Natural killer cell (primary cell): ENCODE measurements at regions not wholly inside any gene's neighbourhood (a gene's known extent, or its start where the extent isn't known, plus 50 kb on each side); places are given as distances from the start of the nearest gene placed in this dataset.

ENCODE experiments used
- ATAC-seq, 3 donors: fragments of 150-1000 bp in 2 of 3; fragments of 200-7000 bp in 1 of 3; cut with Tn5 transposase; 1 replicate in 1 of 3; 2 replicates in 2 of 3; pipeline ENCODE4 v1.10.0; 2021; ENCODE audit warnings: mild to moderate bottlenecking in 2 of 3, moderate library complexity in 2 of 3
- DNase-seq, 2 donors: peaks; one replicate each; pipeline versions ENCODE4 v3.0.0 to v3.0.0-alpha.2; 2013 to 2021; ENCODE audit warnings: mixed read lengths in 1 of 2
- H3K27ac ChIP-seq: one replicate; pipeline ENCODE4 v1.5.1; 2013; ENCODE audit warnings: mild to moderate bottlenecking, low read length
- H3K27me3 ChIP-seq: one replicate; pipeline ENCODE4 v1.6.1; 2013; ENCODE audit warnings: low read length; ENCODE audit not compliant: control insufficient read depth, insufficient read depth
- H3K36me3 ChIP-seq: one replicate; pipeline ENCODE4 v1.6.1; 2013; ENCODE audit warnings: low read length; ENCODE audit not compliant: control insufficient read depth, insufficient read depth
- H3K4me1 ChIP-seq: one replicate; pipeline ENCODE4 v1.6.1; 2013; ENCODE audit warnings: low read length; ENCODE audit not compliant: control insufficient read depth, insufficient read depth
- H3K4me3 ChIP-seq: one replicate; pipeline ENCODE4 v1.5.1; 2013; ENCODE audit warnings: low read length
- H3K9me3 ChIP-seq: one replicate; pipeline ENCODE4 v1.6.1; 2013; ENCODE audit warnings: low read length; ENCODE audit not compliant: control insufficient read depth, insufficient read depth
- H3K27ac Mint-ChIP-seq, 2 donors: one replicate each; pipeline ENCODE4 v1.8.0; 2022; ENCODE audit warnings: mild to moderate bottlenecking in 2 of 2, mixed read lengths in 2 of 2, moderate library complexity in 1 of 2
- H3K27me3 Mint-ChIP-seq, 2 donors: one replicate each; pipeline ENCODE4 v1.8.0; 2022; ENCODE audit warnings: low read depth in 2 of 2, mixed read lengths in 2 of 2
- H3K36me3 Mint-ChIP-seq: one replicate; pipeline ENCODE4 v1.8.0; 2022; ENCODE audit warnings: mixed read lengths
- H3K4me1 Mint-ChIP-seq, 2 donors: one replicate each; pipeline ENCODE4 v1.8.0; 2022; ENCODE audit warnings: mixed read lengths in 2 of 2
- H3K4me3 Mint-ChIP-seq: one replicate; pipeline ENCODE4 v1.8.0; 2022; ENCODE audit warnings: mild to moderate bottlenecking, moderate library complexity, mixed read lengths
- H3K9me3 Mint-ChIP-seq, 2 donors: one replicate each; pipeline ENCODE4 v1.8.0; 2022; ENCODE audit warnings: mixed read lengths in 2 of 2
- CTCF ChIP-seq: fragments of 200-600 bp; IDR thresholded peaks from one replicate; pipeline ENCODE4 v1.8.0; 2022; ENCODE audit warnings: antibody characterized with exemption
- WGBS: methylation state at CpG from one replicate; pipeline ENCODE4 v1.1.7; 2013; ENCODE audit warnings: missing lambda C conversion rate; ENCODE audit not compliant: insufficient coverage; 5-methylcytosine and 5-hydroxymethylcytosine counted together
- intact Hi-C: fragments of 100-400 bp; cut with micrococcal nuclease; formaldehyde crosslinking; loops from one replicate; pipeline ENCODE4 v1.14.2; 2022

GRCh38 chrX:148333989-148334388 lies 166.4 kb upstream of the AFF2 start:
- no peak overlapping the region for H3K4me3 Mint-ChIP-seq
- no peaks in the 10 kb centered on the region for H3K9me3 Mint-ChIP-seq
- H3K27ac Mint-ChIP-seq = no peak overlapping the region
- H3K9me3 ChIP-seq = no peaks in the 10 kb centered on the region
- H3K36me3 ChIP-seq = no peaks in the 10 kb centered on the region
- no peak overlapping the region for H3K4me3 ChIP-seq
- no peak for TF ChIP-seq CTCF
- no peaks in the 10 kb centered on the region for H3K4me1 ChIP-seq
- peaks cover 0 to 5% of the 10 kb centered on the region in 2 donors for H3K27me3 Mint-ChIP-seq
- DNase-seq (peak in 1 of 2 donors; percentile 46), ATAC-seq (peak in 1 of 3 donors; percentile 20)
- no peak overlapping the region for H3K27ac ChIP-seq
- no peaks in the 10 kb centered on the region for H3K27me3 ChIP-seq
- 90% methylated on average over 1 of the region's 1 CpG for WGBS
- H3K36me3 Mint-ChIP-seq = no peaks in the 10 kb centered on the region
- H3K4me1 Mint-ChIP-seq = no peaks in the 10 kb centered on the region
- intact Hi-C loops = no loop called here

GRCh38 chrX:148337873-148338272 lies 162.5 kb upstream of the AFF2 start:
- H3K9me3 ChIP-seq = no peaks in the 10 kb centered on the region
- no peak overlapping the region for H3K27ac ChIP-seq
- H3K36me3 ChIP-seq = no peaks in the 10 kb centered on the region
- H3K4me1 Mint-ChIP-seq = no peaks in the 10 kb centered on the region
- no peaks in the 10 kb centered on the region for H3K36me3 Mint-ChIP-seq
- H3K27ac Mint-ChIP-seq = no peak overlapping the region
- TF ChIP-seq CTCF = no peak
- peaks cover 0 to 2% of the 10 kb centered on the region in 2 donors for H3K9me3 Mint-ChIP-seq
- no peak overlapping the region for H3K4me3 Mint-ChIP-seq
- peaks cover 0 to 20% of the 10 kb centered on the region in 2 donors for H3K27me3 Mint-ChIP-seq
- intact Hi-C loops = no loop called here
- DNase-seq (no peak), ATAC-seq (no peak)
- no peak overlapping the region for H3K4me3 ChIP-seq
- 91% methylated on average over 4 of the region's 4 CpGs for WGBS
- no peaks in the 10 kb centered on the region for H3K4me1 ChIP-seq
- no peaks in the 10 kb centered on the region for H3K27me3 ChIP-seq

- no peak overlapping the region for H3K27ac Mint-ChIP-seq
- Histone ChIP-seq H3K27me3 (no peaks in the 10 kb centered on the region), H3K9me3 (no peaks in the 10 kb centered on the region), H3K27ac (no peak overlapping the region), H3K4me3 (no peak overlapping the region), H3K36me3 (no peaks in the 10 kb centered on the region), H3K4me1 (no peaks in the 10 kb centered on the region)
- H3K4me1 Mint-ChIP-seq = no peaks in the 10 kb centered on the region
- no peak overlapping the region for H3K4me3 Mint-ChIP-seq
- TF ChIP-seq CTCF = no peak
- no peaks in the 10 kb centered on the region for H3K36me3 Mint-ChIP-seq
- ATAC-seq (no peak), DNase-seq (no peak)
- H3K9me3 Mint-ChIP-seq = peaks cover 0 to 2% of the 10 kb centered on the region in 2 donors
- H3K27me3 Mint-ChIP-seq = no peaks in the 10 kb centered on the region
- intact Hi-C loops = no loop called here
- 75% methylated on average over 1 of the region's 1 CpG for WGBS
These were observed 145.5 kb upstream of the AFF2 start for GRCh38 chrX:148354916-148355315.

- no peak for ATAC-seq
- H3K36me3 Mint-ChIP-seq = no peaks in the 10 kb centered on the region
- Histone ChIP-seq H3K4me1 (no peaks in the 10 kb centered on the region), H3K27ac (no peak overlapping the region), H3K4me3 (no peak overlapping the region), H3K9me3 (no peaks in the 10 kb centered on the region), H3K36me3 (no peaks in the 10 kb centered on the region), H3K27me3 (no peaks in the 10 kb centered on the region)
- H3K27me3 Mint-ChIP-seq = peaks cover 4 to 14% of the 10 kb centered on the region in 2 donors
- H3K27ac Mint-ChIP-seq = no peak overlapping the region
- DNase-seq = no peak
- H3K9me3 Mint-ChIP-seq = no peaks in the 10 kb centered on the region
- H3K4me3 Mint-ChIP-seq = no peak overlapping the region
- H3K4me1 Mint-ChIP-seq = no peaks in the 10 kb centered on the region
- no peak for TF ChIP-seq CTCF
- intact Hi-C loops = no loop called here
These were observed 138.8 kb upstream of the AFF2 start for GRCh38 chrX:148361641-148362040.
